ENCODE measurements at regions not wholly inside any gene's neighbourhood (a gene's known extent, or its start where the extent isn't known, plus 50 kb on each side); places are given as distances from the start of the nearest gene placed in this dataset.

DNA sequence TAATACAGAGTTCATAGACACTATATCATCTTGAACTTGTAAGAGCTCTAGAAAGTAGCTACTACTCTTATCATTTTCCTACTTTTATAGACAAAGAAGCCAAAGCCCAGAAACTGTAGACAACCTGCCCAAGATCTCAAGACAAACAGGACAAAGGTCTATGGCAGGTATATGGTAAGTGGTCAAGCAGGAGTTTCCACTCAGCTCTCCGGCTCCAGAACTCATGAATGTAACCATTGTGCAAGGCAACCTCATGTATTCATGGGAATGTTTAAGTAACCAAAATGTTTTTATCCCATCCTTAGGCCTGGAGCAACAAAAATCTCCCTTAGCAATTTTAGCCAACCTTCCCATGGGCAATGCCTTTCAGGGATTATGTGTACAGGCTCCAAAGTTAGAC, 163.4 kb upstream of the PUM3 start:
- intact Hi-C loops (cut with DNase I; ENCODE audit: low total_unique reads) = no loop called here
- no peak for DNase-seq
- Histone ChIP-seq H3K27ac (no peak overlapping the region), H3K4me1 (no peaks in the 10 kb centered on the region), H3K4me3 (no peak overlapping the region), H3K9me3 (no peaks in the 10 kb centered on the region), H3K27me3 (no peaks in the 10 kb centered on the region), H3K36me3 (no peaks in the 10 kb centered on the region)
- TF ChIP-seq CTCF (IDR thresholded peaks at IDR 0.05) = no peak

DNA sequence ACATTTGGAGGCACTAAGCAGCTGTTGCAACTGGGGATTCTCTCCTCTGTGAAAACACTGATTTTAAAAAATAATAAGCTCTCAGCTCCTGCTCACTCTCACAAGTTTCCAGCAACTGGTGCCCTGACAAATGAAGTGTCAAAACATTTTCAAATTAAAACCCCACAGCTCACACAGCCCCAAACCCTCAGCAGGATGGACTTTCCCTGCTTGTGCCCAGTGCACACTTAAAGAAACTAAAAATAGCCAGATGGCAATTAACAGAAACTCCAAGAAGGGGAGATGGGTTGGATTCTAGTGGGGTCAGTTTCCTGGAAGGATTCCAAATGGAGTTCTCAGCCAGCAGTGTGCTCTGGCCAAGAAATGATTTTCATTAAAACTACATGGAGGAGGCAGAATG, 163.0 kb upstream of the PUM3 start:
- intact Hi-C loops (cut with DNase I; ENCODE audit: low total_unique reads) = no loop called here

DNA sequence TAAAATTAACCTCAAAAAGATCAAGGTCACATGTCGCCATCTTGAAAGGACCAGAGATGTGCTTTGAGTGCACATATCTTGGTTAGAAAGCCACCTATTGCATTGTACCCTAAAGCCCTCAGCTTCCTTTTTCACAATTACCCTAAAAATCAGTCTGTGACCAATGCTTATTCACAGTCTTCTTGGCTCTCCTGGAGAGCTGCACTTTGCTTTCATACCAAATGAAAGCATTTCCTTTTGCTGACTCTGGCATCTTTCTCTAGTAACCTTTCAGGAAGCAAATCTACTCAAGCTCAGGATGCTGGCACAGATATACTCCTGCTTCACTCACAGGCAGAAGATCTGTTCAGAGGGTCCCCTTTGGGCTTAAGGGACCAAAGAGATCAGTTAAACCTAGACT, 160.7 kb upstream of the PUM3 start:
- no peaks in the 10 kb centered on the region for H3K4me1 ChIP-seq
- intact Hi-C loops (cut with DNase I; ENCODE audit: low total_unique reads) = no loop called here
- no peaks in the 10 kb centered on the region for H3K27me3 ChIP-seq
- TF ChIP-seq CTCF (IDR thresholded peaks at IDR 0.05) = no peak
- no peaks in the 10 kb centered on the region for H3K36me3 ChIP-seq
- no peak for DNase-seq
- no peaks in the 10 kb centered on the region for H3K9me3 ChIP-seq
- no peak overlapping the region for H3K27ac ChIP-seq
- no peak overlapping the region for H3K4me3 ChIP-seq

More for the DNA sequence above, 163.0 kb upstream of the PUM3 start:
- Histone ChIP-seq H3K27me3 (no peaks in the 10 kb centered on the region), H3K27ac (no peak overlapping the region), H3K4me1 (no peaks in the 10 kb centered on the region), H3K4me3 (no peak overlapping the region), H3K9me3 (no peaks in the 10 kb centered on the region), H3K36me3 (no peaks in the 10 kb centered on the region)
- no peak for TF ChIP-seq CTCF (IDR thresholded peaks at IDR 0.05)
- no peak for DNase-seq

DNA sequence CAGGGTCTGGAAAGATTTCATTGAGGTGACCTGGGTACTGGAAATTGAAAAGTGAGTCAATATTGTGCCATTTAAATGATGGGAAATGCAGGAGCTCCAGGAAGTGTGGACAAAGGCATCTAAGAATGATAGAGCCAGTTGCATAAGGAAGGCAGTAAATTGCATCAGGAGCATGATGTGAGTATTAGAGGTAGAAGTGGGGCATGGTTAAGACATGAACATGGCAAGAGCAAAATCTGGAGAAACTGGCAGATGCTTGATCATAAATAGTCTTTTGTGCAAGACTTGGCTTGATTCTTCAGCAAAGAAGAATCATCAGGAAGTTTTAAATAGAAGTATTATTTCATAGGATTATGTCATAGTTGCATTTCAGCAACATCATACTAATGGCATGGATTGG, 157.4 kb upstream of the PUM3 start:
- intact Hi-C loops (cut with DNase I; ENCODE audit: low total_unique reads) = no loop called here
- no peaks in the 10 kb centered on the region for H3K9me3 ChIP-seq
- no peaks in the 10 kb centered on the region for H3K36me3 ChIP-seq
- H3K27ac ChIP-seq = no peak overlapping the region
- no peaks in the 10 kb centered on the region for H3K4me1 ChIP-seq
- no peak overlapping the region for H3K4me3 ChIP-seq
- no peak for DNase-seq
- TF ChIP-seq CTCF (IDR thresholded peaks at IDR 0.05) = no peak
- no peaks in the 10 kb centered on the region for H3K27me3 ChIP-seq

DNA sequence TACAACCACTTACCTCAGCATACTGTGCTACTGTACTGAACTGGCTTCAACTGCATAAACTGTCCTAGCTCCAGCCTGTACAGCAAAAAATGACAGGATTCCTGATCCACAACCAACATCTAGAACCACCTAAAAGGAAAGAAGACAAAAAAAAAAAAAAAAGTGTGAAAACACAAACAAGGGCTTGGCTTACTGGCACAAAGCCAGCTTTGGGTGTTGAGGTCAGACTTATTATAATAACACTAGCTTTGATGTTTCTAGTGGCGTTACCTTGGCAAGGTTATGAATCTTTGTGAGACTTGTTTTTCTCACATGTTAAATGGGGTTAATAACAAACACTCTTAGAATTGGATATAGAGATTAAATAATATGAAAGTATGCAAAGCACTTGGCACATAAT, 148.5 kb upstream of the PUM3 start:
- DNase-seq = no peak

More for the DNA sequence above, 148.5 kb upstream of the PUM3 start:
- H3K27me3 ChIP-seq = no peaks in the 10 kb centered on the region
- no peak for TF ChIP-seq CTCF (IDR thresholded peaks at IDR 0.05)
- intact Hi-C loops (cut with DNase I; ENCODE audit: low total_unique reads) = no loop called here
- no peaks in the 10 kb centered on the region for H3K36me3 ChIP-seq
- H3K4me3 ChIP-seq = no peak overlapping the region
- H3K9me3 ChIP-seq = no peaks in the 10 kb centered on the region
- H3K27ac ChIP-seq = no peak overlapping the region
- H3K4me1 ChIP-seq = no peaks in the 10 kb centered on the region
